T-cell (primary cell): ENCODE measurements at regions not wholly inside any gene's neighbourhood (a gene's known extent, or its start where the extent isn't known, plus 50 kb on each side); places are given as distances from the start of the nearest gene placed in this dataset.
"Not testable (repeated sequence)": the region's sequence is repeated elsewhere in the genome, so short reads cannot be mapped to it uniquely, and the experiment has no call there.

Experiments
- ATAC-seq, 4 experiments: fragments of 200-7000 bp in 3 of 4; fragments of 150-1000 bp in 1 of 4; cut with Tn5 transposase; replicated peaks in 1 of 4; 1 replicate in 3 of 4; 2 replicates in 1 of 4; pipeline ENCODE4 v1.10.0; 2021; ENCODE audit warnings: moderate library complexity in 3 of 4, mild to moderate bottlenecking in 2 of 4, moderate number of reproducible peaks in 1 of 4
- CTCF ChIA-PET, 2 donors: fragments of 300-600 bp; sonication (Branson Sonifier 250); formaldehyde crosslinking; loops; one replicate each; lab custom pipeline; 2022; ENCODE audit warnings: antibody characterized with exemption in 2 of 2; lab: Charles Lee
- POLR2A ChIA-PET, 2 donors: fragments of 300-600 bp; sonication (Branson Sonifier 250); formaldehyde crosslinking; loops; one replicate each; lab custom pipeline; 2022; ENCODE audit warnings: antibody characterized with exemption in 2 of 2; lab: Charles Lee
- DNase-seq, 35 experiments: peaks; one replicate each; pipeline versions ENCODE4 v3.0.0 to v3.0.0-alpha.2; 2013 to 2023
- H3K27ac ChIP-seq: one replicate; pipeline ENCODE4 v1.5.1; 2013; ENCODE audit warnings: low read length
- H3K27me3 ChIP-seq, 2 experiments: replicated peaks in 1 of 2; 1 replicate in 1 of 2; 2 replicates in 1 of 2; pipeline versions ENCODE4 v1.6.1 to v1.7.0; 2013; ENCODE audit warnings: low read length in 1 of 2, mixed read lengths in 1 of 2; ENCODE audit not compliant: control insufficient read depth in 2 of 2, insufficient read depth in 2 of 2; ENCODE audit errors: extremely low read depth in 1 of 2
- H3K36me3 ChIP-seq, 2 donors: 1 replicate in 1 of 2; 2 replicates in 1 of 2; pipeline versions ENCODE4 v1.6.1 to v1.7.0; 2013; ENCODE audit warnings: low read length in 1 of 2; ENCODE audit not compliant: control insufficient read depth in 2 of 2, insufficient read depth in 1 of 2; ENCODE audit errors: extremely low read depth in 1 of 2
- H3K4me1 ChIP-seq, 2 experiments: 1 replicate in 1 of 2; 2 replicates in 1 of 2; pipeline versions ENCODE4 v1.6.1 to v1.7.0; 2013; ENCODE audit warnings: low read length in 2 of 2, mixed read lengths in 1 of 2; ENCODE audit not compliant: insufficient read depth in 2 of 2, control insufficient read depth in 1 of 2; ENCODE audit errors: extremely low read depth in 1 of 2
- H3K4me3 ChIP-seq, 2 donors: 1 replicate in 1 of 2; 2 replicates in 1 of 2; pipeline versions ENCODE4 v1.5.1 to v1.7.0; 2013; ENCODE audit warnings: mild to moderate bottlenecking in 2 of 2, low read length in 1 of 2, moderate library complexity in 1 of 2; ENCODE audit not compliant: control insufficient read depth in 1 of 2; ENCODE audit errors: extremely low read depth in 1 of 2
- H3K9me3 ChIP-seq: 2 replicates; pipeline ENCODE4 v1.7.0; 2013
- H3K27ac Mint-ChIP-seq, 2 donors: one replicate each; pipeline ENCODE4 v1.8.0; 2020 to 2021; ENCODE audit warnings: mild to moderate bottlenecking in 2 of 2, mixed read lengths in 2 of 2
- H3K27me3 Mint-ChIP-seq, 2 donors: one replicate each; pipeline ENCODE4 v1.8.0; 2021 to 2022; ENCODE audit warnings: mixed read lengths in 2 of 2
- H3K36me3 Mint-ChIP-seq: one replicate; pipeline ENCODE4 v1.8.0; 2021; ENCODE audit warnings: mixed read lengths
- H3K4me1 Mint-ChIP-seq, 3 donors: one replicate each; pipeline ENCODE4 v1.8.0; 2020 to 2022; ENCODE audit warnings: mixed read lengths in 3 of 3, mild to moderate bottlenecking in 1 of 3
- H3K4me3 Mint-ChIP-seq, 3 donors: one replicate each; pipeline ENCODE4 v1.8.0; 2020 to 2022; ENCODE audit warnings: mild to moderate bottlenecking in 3 of 3, mixed read lengths in 3 of 3, moderate library complexity in 3 of 3
- H3K9me3 Mint-ChIP-seq, 3 donors: one replicate each; pipeline ENCODE4 v1.8.0; 2020 to 2022; ENCODE audit warnings: mixed read lengths in 3 of 3
- whole genome bisulfite sequencing: methylation state at CpG from one replicate; pipeline ENCODE4 v1.1.5; 2013; ENCODE audit warnings: missing lambda C conversion rate; ENCODE audit not compliant: insufficient coverage; 5-methylcytosine and 5-hydroxymethylcytosine counted together

GRCh38 chr12:9471501-9471900 lies 136.2 kb downstream of the KLRB1 start:
- H3K36me3 ChIP-seq, H3K4me3 Mint-ChIP-seq, H3K4me3 ChIP-seq, POLR2A ChIA-PET, ATAC-seq, H3K27me3 Mint-ChIP-seq, DNase-seq, H3K27ac ChIP-seq, H3K27ac Mint-ChIP-seq, H3K36me3 Mint-ChIP-seq, H3K9me3 ChIP-seq, CTCF ChIA-PET, H3K27me3 ChIP-seq, H3K9me3 Mint-ChIP-seq: not testable (repeated sequence)
- peaks cover 2 to 24% of the 10 kb centered on the region in 2 experiments for H3K4me1 ChIP-seq
- no CpG with 5 or more reads among the region's 8 CpGs for WGBS
- H3K4me1 Mint-ChIP-seq, result peaks cover 14 to 31% (median 20%) of the 10 kb centered on the region in 3 donors

- no CpG with 5 or more reads among the region's 1 CpG for WGBS
- peaks cover 2 to 24% of the 10 kb centered on the region in 2 experiments for H3K4me1 ChIP-seq
- H3K4me3 Mint-ChIP-seq, H3K36me3 Mint-ChIP-seq, H3K4me3 ChIP-seq, H3K9me3 Mint-ChIP-seq, H3K27me3 ChIP-seq, H3K27me3 Mint-ChIP-seq, H3K36me3 ChIP-seq, CTCF ChIA-PET, POLR2A ChIA-PET, H3K27ac ChIP-seq, H3K9me3 ChIP-seq: not testable (repeated sequence)
- H3K4me1 Mint-ChIP-seq, result peaks cover 14 to 31% (median 20%) of the 10 kb centered on the region in 3 donors
- peak overlapping the region; percentile 39 to 52 for H3K27ac Mint-ChIP-seq
- ATAC-seq, result peak in 2 of 4 experiments; percentile 23 to 24
- DNase-seq, result peak in 1 of 35 experiments; percentile 12
Measured at GRCh38 chr12:9470367-9470766, 137.3 kb downstream of the KLRB1 start.

GRCh38 chr12:9469956-9470355 lies 137.8 kb downstream of the KLRB1 start:
- no CpG with 5 or more reads among the region's 1 CpG for WGBS
- H3K4me1 ChIP-seq, result peaks cover 2 to 24% of the 10 kb centered on the region in 2 experiments
- H3K27me3 Mint-ChIP-seq, H3K27me3 ChIP-seq, H3K4me3 ChIP-seq, POLR2A ChIA-PET, H3K4me3 Mint-ChIP-seq, H3K9me3 ChIP-seq, H3K27ac ChIP-seq, H3K36me3 ChIP-seq, DNase-seq, CTCF ChIA-PET, H3K36me3 Mint-ChIP-seq, H3K9me3 Mint-ChIP-seq, ATAC-seq: not testable (repeated sequence)
- Mint-ChIP-seq H3K4me1 (peaks cover 14 to 31% (median 20%) of the 10 kb centered on the region in 3 donors), H3K27ac (peak overlapping the region in 1 of 2 donors; percentile 52)

GRCh38 chr12:9469463-9469862 lies 138.3 kb downstream of the KLRB1 start:
- H3K27me3 ChIP-seq, H3K4me3 ChIP-seq, H3K4me3 Mint-ChIP-seq, ATAC-seq, DNase-seq, H3K27ac ChIP-seq, H3K36me3 ChIP-seq, H3K27me3 Mint-ChIP-seq, POLR2A ChIA-PET, H3K9me3 ChIP-seq, H3K9me3 Mint-ChIP-seq, H3K36me3 Mint-ChIP-seq, H3K27ac Mint-ChIP-seq: not testable (repeated sequence)
- H3K4me1 Mint-ChIP-seq, result peaks cover 14 to 31% (median 20%) of the 10 kb centered on the region in 3 donors
- WGBS, result no CpG with 5 or more reads among the region's 2 CpGs
- H3K4me1 ChIP-seq, result peaks cover 2 to 24% of the 10 kb centered on the region in 2 experiments
- CTCF ChIA-PET, result interaction anchor here (0.6 to 1.6 kb wide), 3 partner anchors 138 to 989 kb away, joined by 3 to 5 read pairs (median 3); no protein-coding TSS in a partner anchor

- H3K36me3 ChIP-seq, H3K27me3 ChIP-seq, H3K4me3 Mint-ChIP-seq, H3K27me3 Mint-ChIP-seq, H3K9me3 ChIP-seq, H3K36me3 Mint-ChIP-seq, H3K27ac Mint-ChIP-seq, H3K4me3 ChIP-seq, POLR2A ChIA-PET, H3K27ac ChIP-seq, H3K9me3 Mint-ChIP-seq: not testable (repeated sequence)
- H3K4me1 Mint-ChIP-seq, result peaks cover 14 to 31% (median 20%) of the 10 kb centered on the region in 3 donors
- CTCF ChIA-PET, result interaction anchor here (0.6 to 1.6 kb wide), 4 partner anchors 137 to 989 kb away, joined by 3 to 5 read pairs (median 3); no protein-coding TSS in a partner anchor
- 72% methylated on average over 3 of the region's 6 CpGs for WGBS
- ATAC-seq, result peak; percentile 32 to 74 (median 48)
- H3K4me1 ChIP-seq, result peaks cover 2 to 24% of the 10 kb centered on the region in 2 experiments
- peak in 33 of 35 experiments; percentile 4 to 69 (median 32) for DNase-seq
Measured at GRCh38 chr12:9468998-9469397, 138.7 kb downstream of the KLRB1 start.

GRCh38 chr12:9468144-9468543 lies 139.6 kb downstream of the KLRB1 start:
- H3K27ac Mint-ChIP-seq, result peak overlapping the region; percentile 28 to 66
- H3K27me3 Mint-ChIP-seq, POLR2A ChIA-PET, H3K4me3 ChIP-seq, H3K36me3 ChIP-seq, H3K27ac ChIP-seq, H3K4me3 Mint-ChIP-seq, H3K9me3 ChIP-seq, H3K36me3 Mint-ChIP-seq, ATAC-seq, H3K9me3 Mint-ChIP-seq, H3K27me3 ChIP-seq: not testable (repeated sequence)
- no CpG with 5 or more reads among the region's 1 CpG for WGBS
- H3K4me1 Mint-ChIP-seq, result peaks cover 14 to 31% (median 20%) of the 10 kb centered on the region in 3 donors
- H3K4me1 ChIP-seq, result peaks cover 2 to 24% of the 10 kb centered on the region in 2 experiments
- peak in 1 of 35 experiments; percentile 16 for DNase-seq
- CTCF ChIA-PET, result interaction anchor here (0.6 to 1.6 kb wide), 2 partner anchors 137 to 687 kb away, joined by 4 to 5 read pairs; no protein-coding TSS in a partner anchor
